HG03064 (cell line): ENCODE measurements at regions not wholly inside any gene's neighbourhood (a gene's known extent, or its start where the extent isn't known, plus 50 kb on each side); places are given as distances from the start of the nearest gene placed in this dataset.
"Not testable (repeated sequence)": the region's sequence is repeated elsewhere in the genome, so short reads cannot be mapped to it uniquely, and the experiment has no call there.

Experiments
- ATAC-seq: cut with Tn5 transposase; IDR thresholded peaks from one replicate; pipeline ENCODE4 v1.9.1; 2021; ENCODE audit warnings: low read depth; ENCODE audit not compliant: unreplicated experiment

- no peak for ATAC-seq
These were observed 844.5 kb upstream of the LRFN5 start for GRCh38 chr14:40762177-40762576.

DNA sequence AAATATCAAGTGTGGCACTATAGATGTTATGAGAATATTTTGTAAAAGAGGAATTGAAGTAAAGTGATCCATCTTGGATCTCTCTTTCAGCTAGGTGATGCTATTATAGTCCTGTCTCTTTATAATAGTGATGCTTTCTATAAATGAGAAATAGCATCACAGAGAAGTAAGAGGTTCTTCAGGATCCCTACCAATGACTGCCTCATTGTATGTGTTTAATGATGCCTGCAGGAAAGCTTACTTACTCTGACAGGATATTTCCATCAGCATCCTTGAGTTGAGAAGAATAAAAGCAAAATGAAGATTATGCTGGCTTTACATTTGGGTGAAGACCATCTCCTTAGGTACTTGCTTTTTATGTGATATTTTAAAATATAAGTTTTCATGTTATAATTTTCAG is 846.0 kb upstream of the LRFN5 start:
- ATAC-seq, result no peak

DNA sequence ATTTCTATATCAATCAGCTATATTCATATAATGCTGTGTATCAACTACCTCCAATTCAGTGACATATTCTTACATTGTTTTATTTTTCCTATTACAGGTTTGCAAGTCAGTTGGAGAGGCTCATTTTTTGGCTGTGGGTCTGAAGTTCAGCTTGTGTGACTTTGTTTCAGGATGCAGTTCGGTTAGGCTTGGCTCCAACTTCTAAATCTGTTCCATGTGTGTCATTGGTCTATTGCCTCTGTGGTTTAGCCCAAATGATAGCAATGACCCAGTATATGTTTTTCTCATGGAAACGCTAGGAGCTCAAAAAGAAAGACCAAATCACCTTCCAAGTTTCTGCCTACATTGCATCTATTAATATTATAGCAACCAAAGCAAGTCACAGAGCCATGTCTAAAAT is 848.6 kb upstream of the LRFN5 start:
- no peak for ATAC-seq

DNA sequence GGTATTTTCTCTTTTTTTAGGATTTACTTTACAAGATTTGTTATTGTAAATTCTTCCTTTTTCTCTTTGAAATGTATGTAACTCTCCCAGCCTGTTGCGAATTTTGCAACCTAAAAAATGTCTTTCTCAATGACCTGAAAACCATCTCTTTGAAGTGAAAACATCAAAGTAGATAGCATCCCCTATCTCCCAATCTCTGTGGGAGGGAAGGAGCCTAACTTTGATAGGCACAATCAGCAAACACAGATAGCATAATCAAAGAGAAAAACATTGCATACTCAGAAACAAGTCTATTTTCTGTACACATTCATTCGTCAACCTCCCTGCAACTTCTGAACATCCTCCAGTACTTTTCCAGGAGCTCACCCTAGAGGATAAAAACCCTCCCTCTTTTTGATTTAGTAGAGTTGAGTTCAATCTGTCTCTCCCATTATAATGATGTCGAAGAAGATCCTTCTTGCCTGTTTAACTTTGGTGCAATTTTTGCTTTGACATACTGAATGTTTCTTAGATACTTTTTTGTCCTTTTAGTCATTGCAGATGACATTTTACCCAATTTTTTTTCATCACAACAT is 849.2 kb upstream of the LRFN5 start:
- ATAC-seq, result no peak

GRCh38 chr14:40733206-40733605 is 873.5 kb upstream of the LRFN5 start:
- ATAC-seq, result no peak

GRCh38 chr14:40727107-40727506 is 879.6 kb upstream of the LRFN5 start:
- no peak for ATAC-seq

DNA sequence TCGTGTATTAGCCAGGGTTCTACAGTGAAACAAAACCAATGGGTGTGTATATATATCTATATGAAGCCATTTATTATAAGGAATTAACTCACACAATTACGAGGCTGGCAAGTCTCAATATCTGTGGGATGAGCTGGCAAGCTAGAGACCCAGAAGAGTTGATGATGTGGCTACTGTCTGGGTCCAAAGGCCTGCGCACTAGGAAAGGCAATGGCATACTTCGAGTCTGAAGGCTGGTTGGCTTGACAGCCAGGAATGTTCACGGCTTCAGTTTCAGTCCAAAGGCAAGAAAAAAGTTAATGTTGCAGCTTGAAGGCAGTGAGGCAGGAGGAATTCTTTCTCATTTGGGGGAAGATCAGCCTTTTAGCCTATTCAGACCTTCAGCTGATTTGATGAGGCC is 893.3 kb upstream of the LRFN5 start:
- ATAC-seq, result no peak

DNA sequence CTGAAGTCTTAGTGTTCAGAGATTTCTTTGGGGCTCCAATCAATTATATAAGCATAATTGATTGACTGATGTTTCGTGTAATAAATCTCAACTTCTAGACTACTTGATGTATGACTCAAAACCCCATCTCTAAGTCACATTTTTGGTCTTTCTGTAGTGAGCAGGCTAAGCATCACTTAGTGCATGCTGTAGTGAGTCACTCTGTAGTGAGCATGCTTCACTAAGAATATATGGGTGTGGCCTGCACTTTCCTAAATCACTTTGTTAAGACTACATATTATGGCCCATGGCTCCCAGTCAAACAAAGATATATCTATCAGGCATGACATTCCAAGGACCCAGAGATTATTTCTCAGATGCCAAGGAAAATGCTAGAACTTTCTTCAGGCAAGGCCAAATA is 909.4 kb upstream of the LRFN5 start:
- ATAC-seq, result no peak

DNA sequence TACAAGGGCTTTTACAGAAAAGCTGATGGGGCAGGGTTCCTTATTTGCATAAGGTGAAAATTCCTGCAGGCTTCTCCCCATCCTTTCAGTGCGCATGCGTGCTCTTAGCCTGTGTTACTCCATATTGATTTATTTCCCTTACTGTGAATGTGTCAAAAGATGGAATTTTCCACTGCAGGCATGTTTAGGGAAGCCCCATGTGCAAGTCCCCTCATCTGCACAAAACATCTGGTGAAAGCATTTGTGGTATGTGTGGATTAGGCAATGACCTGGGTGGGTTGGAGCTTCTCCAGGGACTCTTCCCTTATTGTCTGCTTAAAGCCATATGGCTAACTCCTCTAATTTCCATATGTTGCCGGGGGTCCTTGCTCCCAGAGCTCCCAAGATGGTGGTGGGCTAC is 912.7 kb upstream of the LRFN5 start:
- no peak for ATAC-seq

- no peak for ATAC-seq
These were observed 915.6 kb upstream of the LRFN5 start for GRCh38 chr14:40691066-40691465.

DNA sequence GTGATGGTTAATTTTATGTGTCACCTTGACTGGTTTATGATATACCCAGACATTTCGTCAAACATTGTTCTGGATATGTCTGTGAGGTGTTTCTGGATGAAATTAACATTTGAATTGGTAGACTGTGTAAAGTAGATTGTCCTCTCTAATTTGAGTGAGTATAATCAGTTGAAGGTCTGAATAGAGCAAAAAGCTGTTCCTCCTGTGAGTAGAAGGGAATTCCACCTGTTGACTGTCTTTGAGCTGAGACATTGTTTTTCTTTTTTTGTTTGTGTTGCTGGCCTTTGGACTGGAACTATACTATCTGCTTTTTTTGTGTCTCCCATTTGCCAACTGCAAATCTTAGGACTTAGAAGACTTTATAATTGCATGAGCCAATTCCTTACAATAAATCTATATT is 920.9 kb upstream of the LRFN5 start:
- ATAC-seq, result no peak

GRCh38 chr14:40684328-40684727 is 922.3 kb upstream of the LRFN5 start:
- no peak for ATAC-seq

DNA sequence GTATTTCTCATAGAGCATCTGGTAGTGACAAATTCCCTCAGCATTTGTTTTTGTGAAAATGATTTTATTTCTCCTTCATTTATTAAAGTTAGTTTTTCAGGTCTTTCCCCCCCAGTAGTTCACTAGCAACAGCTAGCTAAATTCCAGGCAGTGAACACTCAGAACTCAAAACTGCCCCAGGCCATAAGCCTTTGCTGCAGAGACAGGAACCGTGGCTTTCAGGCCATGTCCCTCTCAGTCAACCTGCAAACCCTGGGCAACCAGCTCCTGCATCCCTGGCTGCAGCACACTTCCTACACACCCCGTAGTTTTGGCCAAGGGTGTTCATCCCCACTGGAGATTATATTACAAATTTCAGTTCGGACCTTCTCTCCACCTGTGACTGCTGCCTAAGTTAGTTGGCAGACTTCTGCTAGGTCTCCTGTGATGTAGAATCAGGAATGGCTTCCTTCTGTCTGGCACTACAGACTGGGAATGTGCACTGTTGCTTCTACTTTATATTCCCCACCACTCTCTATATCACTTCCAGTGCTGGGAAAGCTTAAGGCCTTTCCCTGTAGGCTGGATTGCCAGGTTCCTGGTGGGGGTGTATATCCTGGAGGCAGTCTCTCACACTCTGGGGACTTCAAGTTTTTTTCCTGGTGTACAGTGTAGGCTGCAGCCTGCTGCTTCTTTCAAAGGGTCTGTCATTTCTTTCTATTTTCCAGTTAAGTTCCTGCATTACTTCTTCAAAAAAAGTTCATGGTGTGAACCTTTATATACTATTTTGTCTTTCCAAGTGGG is 924.4 kb upstream of the LRFN5 start:
- no peak for ATAC-seq

- ATAC-seq, result no peak
These were observed 927.4 kb upstream of the LRFN5 start for GRCh38 chr14:40679256-40679655.

GRCh38 chr14:40677206-40677605 is 929.5 kb upstream of the LRFN5 start:
- ATAC-seq, result not testable (repeated sequence)

DNA sequence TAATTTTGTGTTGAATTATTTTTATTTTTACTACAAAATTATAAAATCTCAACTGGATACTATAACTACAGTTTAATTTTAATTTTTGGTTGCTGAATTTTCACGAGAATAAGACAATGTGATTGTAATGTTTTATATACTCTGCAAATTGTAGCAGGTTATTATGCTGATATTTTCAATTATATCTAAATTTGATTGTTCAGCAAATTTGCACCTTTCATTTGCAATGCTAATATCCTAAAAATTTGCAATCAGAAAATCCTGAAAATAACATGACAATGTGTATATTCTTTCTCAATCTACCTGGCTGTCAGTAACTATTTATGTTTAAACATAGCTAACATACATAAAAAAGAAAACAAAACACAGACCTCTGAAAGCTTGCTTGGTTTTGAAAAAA is 932.2 kb upstream of the LRFN5 start:
- ATAC-seq, result no peak

- no peak for ATAC-seq
These were observed 950.4 kb upstream of the LRFN5 start for GRCh38 chr14:40656311-40656710.

- ATAC-seq, result no peak
These were observed 954.5 kb upstream of the LRFN5 start for GRCh38 chr14:40652089-40652691.

GRCh38 chr14:40630471-40630870 is 976.2 kb upstream of the LRFN5 start:
- ATAC-seq, result no peak

GRCh38 chr14:40629551-40630137 is 977.0 kb upstream of the LRFN5 start:
- ATAC-seq, result not testable (repeated sequence)

DNA sequence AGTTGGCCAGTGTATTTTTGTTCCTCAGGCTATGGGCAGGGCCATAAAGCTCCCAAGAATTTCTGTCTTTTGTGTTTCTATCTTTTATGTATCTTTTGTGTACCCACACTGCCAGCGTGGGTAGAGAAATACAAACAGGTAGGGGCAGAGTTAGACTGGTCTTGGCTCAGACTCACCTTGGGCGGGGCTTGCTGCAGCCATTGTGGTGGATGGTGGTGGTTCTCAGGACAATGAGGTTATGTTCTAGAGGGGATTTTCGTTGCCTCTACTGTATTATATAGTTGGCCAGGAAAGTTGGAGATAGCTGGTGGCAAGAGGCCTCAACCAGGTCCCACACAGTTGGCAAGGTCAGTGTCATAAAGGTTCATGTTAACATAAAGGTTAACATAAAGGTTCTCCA is 977.5 kb upstream of the LRFN5 start:
- no peak for ATAC-seq

DNA sequence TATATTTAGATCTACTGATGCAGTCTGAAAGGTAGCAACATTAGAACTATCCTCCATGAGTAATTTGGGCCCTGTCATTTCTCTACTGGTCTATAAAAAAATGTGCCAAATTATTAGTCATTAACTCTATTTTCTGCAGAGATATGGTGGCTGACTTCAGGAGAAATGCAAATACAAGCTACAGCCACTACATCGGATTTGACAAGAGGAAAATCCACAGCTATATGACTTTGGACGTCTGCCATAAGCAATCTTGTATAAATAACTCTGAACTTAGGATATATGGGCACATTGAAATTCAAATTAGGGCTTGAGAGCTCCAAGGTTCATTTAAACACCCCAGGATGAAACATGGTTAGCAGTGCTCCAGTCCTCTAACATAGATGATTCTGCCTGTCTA is 983.0 kb upstream of the LRFN5 start:
- ATAC-seq, result no peak
